ENCODE measurements at regions not wholly inside any gene's neighbourhood (a gene's known extent, or its start where the extent isn't known, plus 50 kb on each side); places are given as distances from the start of the nearest gene placed in this dataset.
"Not testable (repeated sequence)": the region's sequence is repeated elsewhere in the genome, so short reads cannot be mapped to it uniquely, and the experiment has no call there.

- H3K27ac ChIP-seq, result no peak overlapping the region
- no peak for DNase-seq (ENCODE audit: low spot score)
- ChIA-PET POLR2A (ENCODE audit: low non-redundant PET) (no interaction called here), CTCF (interaction anchor here (0.7 kb wide), 1 partner anchor 94 kb away, joined by 3 read pairs; no protein-coding TSS in a partner anchor)
- no peak for TF ChIP-seq CTCF (conservative IDR thresholded peaks at IDR 0.05; ENCODE audit: low read depth)
These were observed 342.3 kb downstream of the ZNF674 start for GRCh38 chrX:46202733-46203514.

- TF ChIP-seq CTCF (conservative IDR thresholded peaks at IDR 0.05; ENCODE audit: low read depth), result no peak
- ChIA-PET POLR2A (ENCODE audit: low non-redundant PET) (no interaction called here), CTCF (no interaction called here)
- DNase-seq (ENCODE audit: low spot score), result no peak
- no peak overlapping the region for H3K27ac ChIP-seq
These were observed 344.8 kb downstream of the ZNF674 start for GRCh38 chrX:46200413-46200812.

GRCh38 chrX:46198858-46199257 lies 346.4 kb downstream of the ZNF674 start:
- no peak for TF ChIP-seq CTCF (conservative IDR thresholded peaks at IDR 0.05; ENCODE audit: low read depth)
- no peak for DNase-seq (ENCODE audit: low spot score)
- no peak overlapping the region for H3K27ac ChIP-seq
- CTCF ChIA-PET, result no interaction called here
- POLR2A ChIA-PET (ENCODE audit: low non-redundant PET), result no interaction called here

DNA sequence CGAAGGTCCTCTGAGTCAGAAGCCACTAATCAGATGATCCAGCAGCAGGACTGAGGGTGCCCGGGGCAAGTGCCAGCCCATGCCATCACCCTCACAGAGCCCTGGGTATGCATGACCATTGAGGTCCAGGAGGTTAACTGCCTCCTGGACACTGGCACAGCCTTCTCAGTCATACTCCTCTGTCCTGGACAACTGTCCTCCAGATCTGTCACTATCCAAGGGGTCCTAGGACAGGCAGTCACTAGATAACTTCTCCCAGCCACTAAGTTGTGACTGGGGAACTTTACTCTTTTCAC lies 358.5 kb downstream of the ZNF674 start:
- DNase-seq (ENCODE audit: low spot score); POLR2A ChIA-PET (ENCODE audit: low non-redundant PET): not testable (repeated sequence)
- H3K27ac ChIP-seq, result peak overlapping the region; percentile 83

GRCh38 chrX:46185923-46186810 lies 359.1 kb downstream of the ZNF674 start:
- ChIA-PET POLR2A (ENCODE audit: low non-redundant PET) (no interaction called here), CTCF (no interaction called here)
- peak overlapping the region; percentile 83 for H3K27ac ChIP-seq
- no peak for TF ChIP-seq CTCF (conservative IDR thresholded peaks at IDR 0.05; ENCODE audit: low read depth)
- peak; percentile 45 for DNase-seq (ENCODE audit: low spot score)

More for the DNA sequence above, 358.5 kb downstream of the ZNF674 start:
- CTCF ChIA-PET, result not testable (repeated sequence)

- H3K27ac ChIP-seq, result no peak overlapping the region
- POLR2A ChIA-PET (ENCODE audit: low non-redundant PET), result no interaction called here
- peak; percentile 48 for DNase-seq (ENCODE audit: low spot score)
- TF ChIP-seq CTCF (conservative IDR thresholded peaks at IDR 0.05; ENCODE audit: low read depth), result no peak
- CTCF ChIA-PET, result no interaction called here
These were observed 360.5 kb downstream of the ZNF674 start for GRCh38 chrX:46184749-46185148.

DNA sequence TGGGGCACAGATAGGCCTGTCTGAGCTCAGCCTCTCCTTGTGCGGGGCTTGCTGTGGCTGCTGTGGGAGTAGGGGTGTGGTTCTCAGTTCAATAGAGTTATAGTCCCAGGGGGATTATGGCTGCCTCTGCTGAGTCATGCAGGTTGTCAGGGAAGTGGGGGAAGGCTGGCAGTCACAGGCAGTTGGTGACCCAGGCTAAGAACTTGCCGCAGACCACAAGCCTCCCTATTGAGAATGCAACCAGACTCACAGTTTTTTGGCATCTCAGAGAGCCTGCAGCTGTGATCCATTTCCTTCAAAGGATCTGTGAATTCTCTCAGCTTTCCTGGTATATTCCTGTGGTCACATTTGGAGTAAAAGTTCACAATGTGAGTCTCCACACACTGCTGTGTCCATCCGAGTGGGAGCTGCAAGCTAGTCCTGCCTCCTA lies 364.9 kb downstream of the ZNF674 start:
- ChIA-PET CTCF (no interaction called here), POLR2A (ENCODE audit: low non-redundant PET) (no interaction called here)
- H3K27ac ChIP-seq, result peak overlapping the region; percentile 65
- TF ChIP-seq CTCF (conservative IDR thresholded peaks at IDR 0.05; ENCODE audit: low read depth), result no peak
- no peak for DNase-seq (ENCODE audit: low spot score)

Data from RWPE1 (cell line).